ENCODE measurements at regions not wholly inside any gene's neighbourhood (a gene's known extent, or its start where the extent isn't known, plus 50 kb on each side); places are given as distances from the start of the nearest gene placed in this dataset.

GRCh38 chr1:186577216-186577615 lies 103.0 kb downstream of the PTGS2 start:
- no peak for TF ChIP-seq CTCF (IDR thresholded peaks at IDR 0.05)
- no peak for TF ChIP-seq POLR2A (IDR thresholded peaks at IDR 0.05)
